Activated T-helper 2 cell treated with anti-CD3 and anti-CD28 coated beads, Interferon-gamma antibody, Interleukin-2, Interleukin-4, amounts not matched to agents 10 μg/mL and 5 μg/mL and 100 μg/mL, durations not matched to agents 14 hours and 24 hours and 36 hours (primary cell): ENCODE measurements at regions not wholly inside any gene's neighbourhood (a gene's known extent, or its start where the extent isn't known, plus 50 kb on each side); places are given as distances from the start of the nearest gene placed in this dataset.

ENCODE experiments used
- DNase-seq: peaks from one replicate; pipeline ENCODE4 v3.0.0; 2021; ENCODE audit warnings: low spot score
- H3K27ac Mint-ChIP-seq: one replicate; pipeline ENCODE4 v1.8.0; 2021; ENCODE audit warnings: mixed read lengths
- H3K27me3 Mint-ChIP-seq: one replicate; pipeline ENCODE4 v1.8.0; 2021; ENCODE audit warnings: low read depth, mixed read lengths
- H3K36me3 Mint-ChIP-seq: one replicate; pipeline ENCODE4 v1.8.0; 2021; ENCODE audit warnings: low read depth, mixed read lengths
- H3K4me1 Mint-ChIP-seq: one replicate; pipeline ENCODE4 v1.8.0; 2021; ENCODE audit warnings: low read depth, mixed read lengths
- H3K4me3 Mint-ChIP-seq: one replicate; pipeline ENCODE4 v1.8.0; 2021; ENCODE audit warnings: low read depth, mild to moderate bottlenecking, moderate library complexity, mixed read lengths
- H3K9me3 Mint-ChIP-seq: one replicate; pipeline ENCODE4 v1.8.0; 2021; ENCODE audit warnings: mixed read lengths
- intact Hi-C: fragments of 100-400 bp; cut with micrococcal nuclease; formaldehyde crosslinking; loops from one replicate; pipeline ENCODE4 v1.15.1; 2023

DNA sequence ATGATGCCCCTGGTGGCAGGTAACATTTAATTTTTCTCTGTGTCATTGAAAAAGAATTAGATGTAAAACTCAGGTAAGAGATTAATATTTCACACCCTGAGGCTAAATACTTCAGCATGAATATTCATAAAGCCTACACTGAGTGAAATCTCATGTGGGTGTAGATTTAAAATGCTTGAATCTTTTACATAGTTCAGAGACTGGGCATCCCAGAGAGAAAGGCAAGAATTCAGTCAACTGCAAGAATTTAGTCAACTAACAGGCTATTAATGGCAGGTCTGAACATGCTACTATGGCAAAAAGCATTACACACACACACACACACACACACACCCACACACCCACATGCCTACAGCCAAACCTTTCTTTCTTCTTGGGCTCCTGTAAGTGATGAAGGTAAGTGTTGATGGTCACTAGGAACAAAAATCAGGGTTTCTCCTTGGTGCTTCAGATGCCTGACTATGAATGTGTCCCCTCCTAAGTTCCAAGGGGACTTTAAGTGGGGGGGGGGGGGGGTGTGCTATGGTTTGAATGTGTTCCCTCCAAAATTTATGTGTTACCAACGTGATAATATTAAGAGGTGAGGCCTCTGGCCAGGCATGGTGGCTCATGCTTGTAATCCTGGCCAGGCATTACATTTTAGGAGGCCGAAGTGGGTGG is 63.7 kb upstream of the PSMD7 start:
- no peak overlapping the region for H3K4me3 Mint-ChIP-seq
- no peak for DNase-seq
- no peaks in the 10 kb centered on the region for H3K36me3 Mint-ChIP-seq
- no peaks in the 10 kb centered on the region for H3K9me3 Mint-ChIP-seq
- H3K4me1 Mint-ChIP-seq: no peaks in the 10 kb centered on the region
- intact Hi-C loops: no loop called here
- no peak overlapping the region for H3K27ac Mint-ChIP-seq
- H3K27me3 Mint-ChIP-seq: peaks cover 5% of the 10 kb centered on the region

DNA sequence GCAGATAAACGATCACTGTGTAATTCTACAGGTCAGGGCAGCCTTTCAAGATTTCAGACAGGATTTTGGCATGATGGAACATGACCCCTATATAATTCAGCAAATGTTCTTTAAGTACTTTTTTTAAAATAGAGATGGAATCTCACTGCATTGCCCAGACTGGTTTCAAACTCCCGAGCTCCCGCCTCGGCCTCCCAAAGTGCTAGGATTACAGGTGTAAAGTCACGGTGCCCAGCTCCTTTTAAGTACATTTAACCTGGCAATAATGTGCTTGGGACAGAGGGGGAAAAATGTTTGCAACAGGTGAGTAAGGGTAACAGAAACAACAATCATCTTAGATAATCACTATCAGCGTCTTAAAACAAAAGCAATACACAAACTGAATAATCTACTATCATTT is 66.5 kb upstream of the PSMD7 start:
- Mint-ChIP-seq H3K27me3 (peaks cover 5% of the 10 kb centered on the region), H3K27ac (no peak overlapping the region), H3K9me3 (no peaks in the 10 kb centered on the region), H3K36me3 (no peaks in the 10 kb centered on the region), H3K4me1 (no peaks in the 10 kb centered on the region), H3K4me3 (no peak overlapping the region)
- no peak for DNase-seq
- intact Hi-C loops: no loop called here

DNA sequence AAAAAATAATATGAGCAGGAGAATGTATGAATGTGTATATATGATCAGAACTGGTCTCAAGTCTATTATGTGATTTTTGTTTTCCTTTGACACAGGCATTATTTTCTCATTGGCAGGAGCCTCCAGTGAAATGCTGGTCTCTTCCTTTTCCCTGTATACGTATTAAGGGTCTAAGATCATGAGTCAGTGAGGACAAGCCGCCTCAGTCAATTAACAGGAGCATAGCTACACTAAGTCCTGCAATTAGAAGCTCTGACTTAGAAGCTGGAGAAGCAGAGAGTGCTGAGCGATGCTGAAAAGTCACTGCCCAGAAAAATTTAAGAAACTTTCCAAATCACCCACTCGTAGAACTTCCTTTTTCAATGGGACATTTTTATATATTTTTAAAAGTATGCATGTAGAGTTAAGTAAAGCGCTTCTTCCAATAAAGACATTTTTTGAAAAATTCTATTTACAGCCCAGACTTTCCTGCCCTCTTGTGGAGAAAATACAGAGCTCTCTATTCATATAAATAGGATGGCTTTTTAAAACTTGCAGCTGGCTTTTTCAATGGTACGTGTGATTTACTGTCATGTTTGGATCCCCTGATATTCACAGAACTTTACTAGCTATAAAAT is 70.2 kb upstream of the PSMD7 start:
- no peaks in the 10 kb centered on the region for H3K36me3 Mint-ChIP-seq
- H3K4me3 Mint-ChIP-seq: no peak overlapping the region
- H3K27me3 Mint-ChIP-seq: peaks cover 2% of the 10 kb centered on the region
- DNase-seq: no peak
- no peak overlapping the region for H3K27ac Mint-ChIP-seq
- intact Hi-C loops: no loop called here
- no peaks in the 10 kb centered on the region for H3K9me3 Mint-ChIP-seq
- no peaks in the 10 kb centered on the region for H3K4me1 Mint-ChIP-seq

DNA sequence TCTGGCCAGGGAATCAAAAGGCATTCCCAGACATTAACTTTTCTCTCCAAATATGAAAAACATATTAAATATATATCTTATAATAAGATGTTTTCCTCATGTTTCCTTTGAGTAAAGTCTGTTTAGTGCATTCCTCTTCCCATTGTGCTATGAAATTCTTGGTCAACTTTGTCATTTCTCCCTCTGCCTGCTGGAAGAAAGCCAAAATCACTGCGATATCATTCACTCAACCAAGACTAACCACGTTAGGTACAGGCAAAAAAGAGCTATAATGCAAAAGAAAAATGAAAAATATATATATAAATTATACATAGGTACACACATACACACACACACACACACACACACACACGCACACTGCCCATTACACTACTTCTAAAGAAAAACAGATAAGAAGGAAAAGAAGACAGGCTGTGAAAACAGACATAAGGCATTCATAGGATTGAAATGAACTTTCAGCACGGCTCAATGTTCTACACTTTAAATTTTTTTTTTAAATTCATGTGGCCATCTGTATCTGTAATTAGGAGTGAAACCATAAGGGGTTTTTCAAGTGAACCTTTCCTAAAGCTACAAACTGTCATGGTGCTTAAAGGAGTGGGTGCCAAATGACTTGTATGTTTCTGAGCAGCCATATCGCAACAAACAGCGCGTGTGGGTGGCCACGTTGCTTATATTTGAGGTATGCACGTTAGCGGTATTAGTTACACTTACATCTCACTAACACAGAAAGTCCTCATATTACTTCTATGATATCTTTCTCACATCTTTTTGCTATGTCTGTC is 71.6 kb upstream of the PSMD7 start:
- intact Hi-C loops: no loop called here
- Mint-ChIP-seq H3K9me3 (no peaks in the 10 kb centered on the region), H3K27ac (no peak overlapping the region), H3K27me3 (peaks cover 2% of the 10 kb centered on the region), H3K36me3 (no peaks in the 10 kb centered on the region), H3K4me1 (no peaks in the 10 kb centered on the region), H3K4me3 (no peak overlapping the region)
- DNase-seq: no peak

DNA sequence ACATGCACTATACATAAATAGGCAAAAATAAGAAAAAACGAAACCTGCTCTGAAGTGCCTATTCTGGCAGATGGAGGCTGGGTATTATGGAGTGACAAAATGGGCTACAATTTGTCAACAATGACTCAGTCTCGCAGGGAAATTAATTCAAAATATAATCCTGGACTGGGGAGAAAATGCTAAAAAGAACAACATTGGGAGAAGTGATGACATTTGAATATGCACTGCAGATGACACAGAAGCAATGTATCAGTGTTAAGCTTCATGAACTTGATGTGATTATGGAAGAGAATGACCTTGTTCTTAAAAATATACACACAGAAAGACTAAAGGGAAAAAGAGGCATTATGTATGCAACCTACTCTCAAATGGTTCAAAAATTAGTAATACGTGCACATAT is 74.8 kb upstream of the PSMD7 start:
- H3K36me3 Mint-ChIP-seq: no peaks in the 10 kb centered on the region
- DNase-seq: no peak
- H3K4me3 Mint-ChIP-seq: no peak overlapping the region
- intact Hi-C loops: no loop called here
- no peaks in the 10 kb centered on the region for H3K27me3 Mint-ChIP-seq
- no peaks in the 10 kb centered on the region for H3K4me1 Mint-ChIP-seq
- no peaks in the 10 kb centered on the region for H3K9me3 Mint-ChIP-seq
- H3K27ac Mint-ChIP-seq: no peak overlapping the region

DNA sequence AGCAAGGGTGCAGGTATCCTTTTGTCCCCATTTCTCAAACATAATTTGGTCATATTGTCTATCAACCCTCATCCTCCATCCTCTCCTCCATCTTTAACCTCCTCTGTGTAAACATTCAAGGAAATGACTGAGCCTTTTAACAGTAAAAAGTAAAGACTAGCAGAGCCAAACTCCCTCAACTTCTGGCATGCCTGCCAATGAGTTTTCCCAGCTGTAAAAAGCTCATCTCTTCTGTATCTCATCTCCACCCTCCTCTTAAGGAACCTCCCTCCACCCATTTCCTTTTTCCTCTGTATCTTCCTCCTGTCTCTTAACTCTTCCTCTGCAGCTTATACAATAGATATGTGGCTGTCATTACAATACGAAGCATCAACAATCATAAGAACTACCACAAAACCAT is 76.9 kb upstream of the PSMD7 start:
- Mint-ChIP-seq H3K27ac (no peak overlapping the region), H3K9me3 (no peaks in the 10 kb centered on the region), H3K27me3 (no peaks in the 10 kb centered on the region), H3K4me3 (no peak overlapping the region), H3K36me3 (no peaks in the 10 kb centered on the region), H3K4me1 (no peaks in the 10 kb centered on the region)
- intact Hi-C loops: no loop called here
- no peak for DNase-seq

DNA sequence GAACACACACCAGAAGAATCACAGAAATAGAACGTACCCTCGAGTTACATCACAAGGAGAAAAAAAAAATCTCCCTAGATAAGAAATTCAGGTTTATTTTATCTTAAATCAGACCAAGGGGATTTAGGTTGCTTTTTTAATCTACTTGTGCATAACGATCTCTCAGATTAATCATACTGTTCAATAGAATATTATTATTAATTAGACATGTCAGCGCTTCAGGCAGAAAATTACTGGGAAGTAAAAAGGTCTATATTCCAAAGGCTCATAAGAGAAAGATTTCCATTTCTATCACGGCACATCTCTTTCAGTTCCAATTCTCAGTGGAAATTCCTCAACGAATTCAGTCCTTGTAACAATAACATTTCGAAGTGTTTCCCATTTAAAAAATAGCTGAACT is 77.7 kb upstream of the PSMD7 start:
- no peak for DNase-seq
- Mint-ChIP-seq H3K4me1 (no peaks in the 10 kb centered on the region), H3K27ac (no peak overlapping the region), H3K9me3 (no peaks in the 10 kb centered on the region), H3K36me3 (no peaks in the 10 kb centered on the region), H3K27me3 (no peaks in the 10 kb centered on the region), H3K4me3 (no peak overlapping the region)
- intact Hi-C loops: no loop called here

DNA sequence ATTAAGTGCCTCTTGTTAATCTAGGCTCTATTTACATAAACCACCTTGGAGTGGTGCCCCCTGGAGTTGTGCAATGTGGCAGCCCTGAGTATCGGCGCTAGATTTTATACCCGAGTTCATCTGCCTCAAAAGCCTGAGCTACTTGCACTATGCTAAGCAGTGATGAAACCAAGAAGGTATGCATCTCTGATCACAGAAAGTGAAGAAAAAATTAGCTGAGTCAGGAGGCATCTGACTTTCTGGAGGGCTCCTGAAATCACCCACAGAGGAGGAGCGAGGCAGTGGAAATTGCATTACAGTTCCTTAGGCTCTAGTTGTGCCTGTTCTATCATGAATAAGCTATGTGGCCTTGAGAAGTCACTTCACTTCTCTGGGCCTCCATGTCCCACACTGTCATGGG is 80.3 kb upstream of the PSMD7 start:
- intact Hi-C loops: no loop called here
- Mint-ChIP-seq H3K27me3 (no peaks in the 10 kb centered on the region), H3K9me3 (no peaks in the 10 kb centered on the region), H3K4me3 (no peak overlapping the region), H3K27ac (no peak overlapping the region), H3K36me3 (no peaks in the 10 kb centered on the region), H3K4me1 (no peaks in the 10 kb centered on the region)
- no peak for DNase-seq

DNA sequence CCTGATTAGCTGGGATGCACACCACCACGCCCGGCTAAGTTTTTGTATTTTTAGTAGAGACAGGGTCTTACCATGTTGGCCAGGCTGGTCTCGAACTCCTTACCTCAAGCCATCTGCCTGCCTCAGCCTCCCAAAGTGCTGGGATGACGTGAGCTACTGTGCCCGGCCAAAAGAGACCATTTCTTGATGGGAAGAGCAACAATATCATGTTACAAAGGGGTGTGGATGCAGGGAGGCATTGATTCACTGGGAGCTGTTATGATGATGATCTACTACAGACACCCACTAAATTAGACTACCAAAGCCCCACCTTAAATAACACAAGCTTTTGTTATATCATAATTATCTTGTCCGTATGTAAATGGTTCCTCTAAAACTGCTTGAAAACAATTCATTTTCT is 81.4 kb upstream of the PSMD7 start:
- DNase-seq: no peak
- intact Hi-C loops: no loop called here

DNA sequence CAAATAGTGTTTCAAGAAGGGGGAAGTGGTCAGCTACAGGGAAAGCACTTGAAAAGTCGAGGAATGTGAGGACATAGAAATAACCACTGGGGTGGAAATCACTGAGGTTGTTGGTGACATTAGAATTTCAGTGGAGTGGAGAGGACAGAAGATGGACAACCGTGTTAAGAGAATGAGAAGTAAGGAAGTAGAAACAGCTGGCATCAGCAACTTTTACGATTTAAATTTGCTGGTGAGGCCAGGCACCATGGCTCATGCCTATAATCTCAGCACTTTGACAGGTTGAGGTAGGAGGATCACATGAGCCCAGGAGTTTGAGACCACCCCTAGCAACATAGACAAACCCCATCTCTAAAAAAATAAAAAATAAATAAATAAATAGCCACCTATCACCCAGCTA is 83.2 kb upstream of the PSMD7 start:
- no peaks in the 10 kb centered on the region for H3K4me1 Mint-ChIP-seq
- no peaks in the 10 kb centered on the region for H3K9me3 Mint-ChIP-seq
- H3K27me3 Mint-ChIP-seq: no peaks in the 10 kb centered on the region
- H3K36me3 Mint-ChIP-seq: no peaks in the 10 kb centered on the region
- H3K4me3 Mint-ChIP-seq: no peak overlapping the region
- intact Hi-C loops: no loop called here
- no peak overlapping the region for H3K27ac Mint-ChIP-seq
- DNase-seq: no peak

More for the DNA sequence above, 81.4 kb upstream of the PSMD7 start:
- Mint-ChIP-seq H3K27ac (no peak overlapping the region), H3K36me3 (no peaks in the 10 kb centered on the region), H3K4me1 (no peaks in the 10 kb centered on the region), H3K4me3 (no peak overlapping the region), H3K27me3 (no peaks in the 10 kb centered on the region), H3K9me3 (no peaks in the 10 kb centered on the region)

DNA sequence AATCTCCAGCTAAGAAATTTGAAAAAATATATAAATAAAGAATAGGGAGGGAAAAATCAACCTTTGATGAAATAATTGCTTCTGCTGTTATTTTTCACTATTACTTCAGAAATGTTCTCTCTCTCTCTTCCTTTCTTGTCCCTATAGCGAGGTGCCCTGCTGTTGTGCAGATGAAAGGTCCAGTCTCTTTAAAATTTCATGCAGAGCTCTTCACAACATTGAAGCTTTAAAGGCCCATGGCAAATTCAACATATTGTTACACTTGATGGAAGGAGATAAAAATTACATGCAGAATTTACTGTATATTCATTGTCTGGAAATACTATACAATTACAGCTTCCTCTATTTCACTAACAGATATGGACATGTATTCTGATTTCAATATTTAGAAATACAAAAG is 86.4 kb upstream of the PSMD7 start:
- H3K27ac Mint-ChIP-seq: no peak overlapping the region
- intact Hi-C loops: no loop called here

DNA sequence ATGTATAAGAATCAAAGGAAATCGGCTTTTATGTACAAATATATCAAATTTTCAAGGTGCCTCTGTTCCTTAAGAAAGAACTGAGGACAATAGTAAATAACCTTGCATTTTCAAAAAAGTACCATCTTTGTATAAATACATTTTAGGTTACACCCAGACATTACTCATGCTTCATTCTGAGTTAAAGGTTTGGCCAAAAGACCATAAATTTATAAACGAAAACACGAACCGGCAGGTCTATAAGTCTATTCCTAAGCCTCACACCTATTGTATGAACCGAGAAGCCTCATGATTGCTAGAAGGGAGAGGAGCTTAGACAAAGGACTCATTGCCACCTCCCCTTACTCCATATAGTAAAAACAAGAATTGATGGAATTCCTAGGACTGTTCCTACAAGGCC is 94.6 kb upstream of the PSMD7 start:
- no peak overlapping the region for H3K27ac Mint-ChIP-seq
- H3K27me3 Mint-ChIP-seq: no peaks in the 10 kb centered on the region
- H3K4me1 Mint-ChIP-seq: no peaks in the 10 kb centered on the region
- H3K36me3 Mint-ChIP-seq: no peaks in the 10 kb centered on the region
- no peak overlapping the region for H3K4me3 Mint-ChIP-seq
- DNase-seq: no peak
- H3K9me3 Mint-ChIP-seq: no peaks in the 10 kb centered on the region
- intact Hi-C loops: no loop called here

More for the DNA sequence above, 86.4 kb upstream of the PSMD7 start:
- Mint-ChIP-seq H3K27me3 (no peaks in the 10 kb centered on the region), H3K36me3 (no peaks in the 10 kb centered on the region), H3K9me3 (no peaks in the 10 kb centered on the region), H3K4me1 (no peaks in the 10 kb centered on the region), H3K4me3 (no peak overlapping the region)
- DNase-seq: no peak

DNA sequence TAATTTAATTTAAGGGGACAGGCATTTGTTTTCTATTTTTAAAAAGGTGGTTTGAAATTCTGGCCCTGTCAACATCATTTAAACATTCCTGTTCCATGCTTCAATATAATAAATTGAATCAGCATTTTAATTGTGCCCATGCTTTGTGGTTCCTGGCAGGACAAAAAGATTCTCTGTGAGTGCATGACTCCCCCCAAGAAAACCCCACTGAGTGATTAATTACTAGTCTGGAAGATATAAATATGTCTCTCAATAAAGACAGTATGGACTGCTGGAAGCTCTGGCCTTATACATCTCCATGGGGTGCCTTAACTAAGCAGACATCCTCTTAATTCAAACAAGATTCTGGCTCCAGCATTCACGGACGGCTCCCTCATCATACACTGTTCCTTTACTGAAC is 95.0 kb upstream of the PSMD7 start:
- H3K36me3 Mint-ChIP-seq: no peaks in the 10 kb centered on the region
- intact Hi-C loops: no loop called here
- H3K27ac Mint-ChIP-seq: no peak overlapping the region
- no peaks in the 10 kb centered on the region for H3K9me3 Mint-ChIP-seq
- H3K4me3 Mint-ChIP-seq: no peak overlapping the region
- H3K27me3 Mint-ChIP-seq: no peaks in the 10 kb centered on the region
- DNase-seq: no peak
- no peaks in the 10 kb centered on the region for H3K4me1 Mint-ChIP-seq
